RPMI8226 (cell line): ENCODE measurements at regions not wholly inside any gene's neighbourhood (a gene's known extent, or its start where the extent isn't known, plus 50 kb on each side); places are given as distances from the start of the nearest gene placed in this dataset.
"Not testable (repeated sequence)": the region's sequence is repeated elsewhere in the genome, so short reads cannot be mapped to it uniquely, and the experiment has no call there.

Experiments
- DNase-seq: peaks from one replicate; pipeline ENCODE4 v3.0.0-alpha.2; 2015

- no peak for DNase-seq
Observed at GRCh38 chr10:2918489-2918888, 148.9 kb upstream of the PFKP start.

GRCh38 chr10:2917926-2918325, 149.4 kb upstream of the PFKP start:
- no peak for DNase-seq

DNA sequence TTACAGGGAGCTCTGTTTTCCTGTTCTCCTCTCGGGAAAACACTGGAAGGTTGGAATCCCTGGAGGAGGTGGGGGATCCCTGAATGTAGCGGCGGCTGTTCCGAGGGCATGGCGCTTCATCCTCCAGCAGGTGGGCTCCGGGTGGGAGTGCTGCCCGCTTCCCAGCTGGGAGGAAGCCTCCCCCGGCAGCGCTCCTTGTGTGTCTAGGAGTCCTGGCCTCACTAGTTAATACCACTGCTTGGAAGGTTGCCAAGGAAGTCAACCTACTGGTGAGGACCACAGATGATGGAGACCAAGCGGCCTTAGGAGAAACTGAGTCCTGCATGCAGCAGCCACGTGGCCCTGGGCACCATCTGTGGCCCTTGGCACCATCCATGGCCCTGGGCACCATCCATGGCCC, 151.9 kb upstream of the PFKP start:
- no peak for DNase-seq

GRCh38 chr10:2914741-2915140, 152.6 kb upstream of the PFKP start:
- DNase-seq = no peak

- no peak for DNase-seq
Observed at GRCh38 chr10:2913474-2913873, 153.9 kb upstream of the PFKP start.

GRCh38 chr10:2910656-2911055, 156.7 kb upstream of the PFKP start:
- no peak for DNase-seq

GRCh38 chr10:2909921-2910320, 157.4 kb upstream of the PFKP start:
- no peak for DNase-seq

DNA sequence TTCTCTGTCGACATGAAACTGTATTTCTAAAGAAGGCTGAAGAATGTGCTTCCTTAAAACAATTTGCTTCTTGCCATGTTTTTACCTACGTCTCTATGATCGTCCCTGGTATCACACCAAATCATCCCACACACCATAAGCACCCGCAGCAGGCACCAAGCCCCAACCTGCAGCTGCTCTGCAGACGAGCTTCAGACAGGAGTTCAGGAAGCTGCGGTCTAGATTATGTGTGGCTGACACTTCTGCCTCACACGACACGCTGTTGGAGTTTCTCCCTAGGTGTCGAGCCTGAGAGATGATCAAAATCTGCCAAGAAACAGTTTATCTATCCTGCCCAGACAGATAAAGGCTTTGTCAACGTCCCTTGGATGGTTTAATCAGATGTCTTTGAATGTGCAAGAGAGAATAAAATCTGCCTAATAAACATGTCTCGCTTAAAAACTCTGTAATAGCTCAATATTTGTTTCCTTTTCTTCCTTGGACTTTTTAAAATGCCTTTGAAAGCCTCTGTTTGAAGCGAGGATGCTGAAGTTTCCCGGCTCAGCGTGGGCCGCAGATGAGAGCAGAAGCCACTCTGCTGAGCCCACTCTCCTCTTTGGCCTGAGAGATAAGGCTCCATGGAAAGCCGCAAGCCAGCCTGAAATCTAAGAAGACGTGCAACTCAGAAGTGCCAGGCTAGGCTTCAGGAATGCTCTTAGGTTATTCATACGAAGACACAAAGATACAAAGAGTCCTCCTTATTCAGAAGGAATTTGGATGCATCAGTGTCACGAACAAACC, 158.3 kb upstream of the PFKP start:
- peak; percentile 51 for DNase-seq

DNA sequence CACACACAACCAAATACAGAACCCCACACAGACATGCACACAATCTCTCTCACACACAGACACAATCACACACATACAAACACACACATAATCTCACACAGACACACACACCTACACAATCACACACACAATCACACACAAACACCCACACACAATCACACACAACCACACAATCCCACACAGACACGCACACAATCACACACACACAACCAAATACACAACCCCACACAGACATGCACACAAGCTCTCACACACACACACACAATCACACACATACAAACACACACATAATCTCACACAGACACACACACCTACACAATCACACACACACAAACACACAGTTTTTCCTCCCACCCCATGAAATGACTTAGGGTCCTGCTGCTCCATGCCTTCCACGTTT, 160.4 kb upstream of the PFKP start:
- DNase-seq = no peak

- DNase-seq = no peak
Observed at GRCh38 chr10:2905851-2906250, 161.5 kb upstream of the PFKP start.

DNA sequence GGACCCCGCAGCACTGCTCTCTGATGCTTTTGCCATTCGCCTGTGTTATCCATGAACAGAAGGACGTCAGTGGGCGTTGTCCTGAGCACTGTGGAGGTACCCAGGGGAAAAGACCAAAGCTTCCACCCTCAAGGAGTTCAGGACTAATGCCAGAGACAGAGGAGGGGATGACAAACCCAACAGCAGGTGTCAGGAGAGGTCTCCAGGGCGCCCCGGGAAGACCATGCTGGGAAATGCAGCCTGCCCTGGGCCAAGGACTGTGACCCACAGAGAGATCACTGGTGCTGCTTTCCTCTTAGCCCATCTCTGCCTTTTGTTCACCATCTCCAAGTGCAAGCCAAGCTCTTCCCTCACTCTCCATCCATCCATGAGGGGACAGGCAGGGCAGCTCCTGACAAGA, 166.8 kb upstream of the PFKP start:
- no peak for DNase-seq

DNA sequence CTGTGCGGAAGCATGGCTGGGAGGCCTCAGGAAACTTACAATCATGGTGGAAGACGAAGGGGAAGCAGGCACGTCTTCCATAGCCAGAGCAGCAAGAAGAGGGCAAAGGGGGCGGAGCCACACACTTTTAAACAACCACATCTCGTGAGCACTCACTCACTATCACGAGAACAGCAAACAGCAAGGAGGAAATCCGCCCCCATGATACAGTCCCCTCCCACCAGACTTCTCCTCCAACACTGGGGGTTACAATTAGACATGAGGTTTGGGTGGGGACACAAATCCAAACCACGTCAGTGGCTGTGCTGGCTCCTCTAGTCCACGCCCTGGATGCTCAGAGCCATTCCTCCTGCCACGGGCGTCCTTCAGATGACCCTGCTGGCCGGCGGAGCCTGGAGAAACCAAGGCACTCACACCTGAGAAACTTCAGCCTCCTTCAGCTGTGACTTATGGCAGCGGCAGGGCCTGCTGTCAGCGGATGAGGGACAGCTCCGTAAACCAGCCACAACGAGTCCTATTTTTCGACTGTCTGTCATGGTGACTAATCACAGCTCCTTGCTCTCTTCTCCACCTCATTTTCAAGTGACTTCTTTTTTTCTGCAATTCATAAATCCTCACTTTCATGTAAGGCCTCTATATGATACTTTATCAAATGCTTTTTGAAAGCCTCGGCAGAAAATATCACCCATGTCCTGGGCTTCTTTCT, 167.9 kb upstream of the PFKP start:
- no peak for DNase-seq

DNA sequence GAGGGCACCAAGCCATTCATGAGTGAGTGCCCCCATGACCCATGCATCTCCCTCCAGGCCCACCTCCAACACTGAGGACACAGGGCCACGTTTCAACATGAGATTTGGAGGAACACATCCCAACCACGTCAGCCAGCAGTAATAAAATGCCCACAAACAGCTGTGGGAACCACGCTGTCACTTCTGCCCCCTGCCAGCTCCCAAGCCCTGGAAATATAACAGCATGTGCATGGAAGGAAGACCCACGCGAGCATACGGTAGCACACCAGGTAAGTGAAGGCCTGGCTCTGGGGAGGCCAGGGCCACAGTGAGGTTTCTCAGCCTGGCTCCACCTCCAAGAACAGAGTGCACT, 168.9 kb upstream of the PFKP start:
- no peak for DNase-seq

GRCh38 chr10:2897619-2898508, 169.5 kb upstream of the PFKP start:
- no peak for DNase-seq

DNA sequence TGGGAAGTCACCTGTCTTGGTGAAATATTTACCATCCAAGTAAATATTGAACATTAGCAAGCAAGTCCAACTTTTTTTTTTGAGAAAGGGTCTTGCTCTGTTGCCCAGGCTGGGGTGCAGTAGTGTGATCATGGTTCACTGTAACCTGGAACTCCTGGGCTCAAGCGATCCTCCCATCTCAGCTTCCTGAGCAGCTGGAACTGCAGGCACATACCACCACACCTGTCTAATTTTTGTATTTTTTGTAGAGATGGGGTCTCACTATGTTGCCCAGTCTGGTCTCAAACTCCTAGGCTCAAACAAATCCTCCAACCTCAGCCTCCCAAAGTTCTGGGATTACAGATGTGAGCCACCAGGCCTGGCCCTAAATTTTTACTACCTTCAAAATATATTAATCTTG, 171.0 kb upstream of the PFKP start:
- DNase-seq = not testable (repeated sequence)

DNA sequence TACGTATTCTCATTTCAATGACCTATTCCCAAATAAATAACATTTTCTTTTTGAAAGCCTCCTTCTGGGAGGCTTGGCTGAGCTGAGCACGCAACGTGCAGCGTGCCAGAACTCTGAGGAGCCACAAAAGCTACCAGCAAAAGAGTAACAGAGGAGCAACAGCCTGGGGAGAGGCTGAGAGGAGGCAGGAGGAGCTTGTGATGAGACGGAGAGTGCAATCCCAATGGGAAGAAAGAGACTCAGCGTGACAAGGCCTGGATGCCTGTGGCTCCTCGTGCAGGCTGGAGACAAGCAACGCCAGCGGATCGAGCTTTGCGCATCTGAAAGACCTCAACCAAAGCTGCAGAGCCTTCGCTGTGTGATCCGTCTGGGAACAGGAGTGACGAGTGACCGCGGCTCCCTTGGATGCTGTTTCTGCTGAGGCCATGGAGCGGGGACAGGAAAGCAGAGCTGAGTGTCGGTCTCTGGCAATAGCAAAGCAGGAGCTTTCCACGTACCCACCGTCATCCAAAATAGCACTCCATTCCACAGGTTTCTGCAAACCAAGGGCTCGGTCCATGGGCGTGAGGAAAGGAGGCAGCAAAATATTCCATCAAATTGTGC, 171.7 kb upstream of the PFKP start:
- DNase-seq = no peak

DNA sequence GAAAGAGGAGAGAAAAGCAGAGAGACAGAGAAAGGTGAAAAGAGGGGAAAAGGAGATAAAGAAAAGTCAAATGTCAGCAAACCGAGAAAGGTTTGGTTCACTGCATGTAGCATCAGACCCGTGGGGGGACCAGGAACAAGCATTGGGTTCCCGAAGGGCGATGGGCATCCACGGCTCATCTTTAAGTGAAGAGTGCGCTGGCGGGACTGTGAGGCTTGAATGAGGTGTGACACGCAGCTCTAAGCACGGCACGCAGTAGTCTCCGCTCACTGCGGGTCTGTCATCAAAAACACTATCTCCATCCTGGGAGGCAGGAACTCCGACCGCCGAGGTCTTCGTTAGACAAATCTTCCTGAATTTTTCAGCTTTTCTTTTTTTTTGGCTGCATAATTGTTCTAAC, 173.4 kb upstream of the PFKP start:
- no peak for DNase-seq

DNA sequence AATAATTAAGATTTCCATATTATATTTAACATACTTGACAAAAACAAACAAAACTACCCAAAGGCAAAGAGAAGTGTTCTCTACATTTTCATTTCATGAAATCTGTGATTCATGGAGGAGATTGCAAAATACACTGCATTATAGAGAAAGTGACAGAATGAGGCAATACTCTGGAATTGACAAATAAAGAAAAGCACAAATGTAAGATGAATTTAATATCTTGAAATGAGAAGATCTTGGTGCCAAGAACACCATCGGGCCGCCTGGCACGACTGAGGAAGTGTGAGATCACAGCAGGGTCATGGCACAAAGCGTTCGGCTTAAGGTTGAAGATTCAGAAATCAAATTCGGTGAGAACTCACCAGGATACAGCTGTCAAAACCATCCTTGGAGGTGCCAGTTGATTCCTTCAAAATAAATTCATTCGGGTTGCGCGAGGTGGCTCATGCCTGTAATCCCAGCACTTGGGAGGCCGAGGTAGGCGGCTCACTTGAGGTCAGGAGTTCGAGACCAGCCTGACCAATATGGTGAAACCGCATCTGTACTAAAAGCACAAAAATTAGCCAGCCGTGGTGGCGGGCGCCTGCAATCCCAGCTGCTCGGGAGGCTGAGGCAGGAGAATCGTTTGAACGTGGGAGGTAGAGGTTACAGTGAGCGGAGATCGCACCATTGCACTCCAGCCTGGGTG, 174.0 kb upstream of the PFKP start:
- no peak for DNase-seq

DNA sequence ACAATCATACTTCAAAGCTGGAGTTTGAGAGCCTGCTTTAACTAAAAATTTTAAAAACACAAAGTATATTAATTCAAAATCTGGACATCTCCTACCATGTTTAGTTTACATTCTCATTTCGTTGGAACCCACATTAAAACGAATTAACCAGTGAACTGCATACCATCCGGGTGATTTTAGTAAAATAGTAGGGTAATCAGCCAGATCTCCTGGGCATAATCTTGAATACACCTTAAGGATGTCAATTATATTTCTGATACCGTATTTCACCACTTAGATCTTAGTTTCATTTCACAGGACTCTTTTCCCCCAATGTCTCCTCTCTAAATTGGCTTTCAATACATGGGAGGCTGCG, 175.6 kb upstream of the PFKP start:
- DNase-seq = no peak

DNA sequence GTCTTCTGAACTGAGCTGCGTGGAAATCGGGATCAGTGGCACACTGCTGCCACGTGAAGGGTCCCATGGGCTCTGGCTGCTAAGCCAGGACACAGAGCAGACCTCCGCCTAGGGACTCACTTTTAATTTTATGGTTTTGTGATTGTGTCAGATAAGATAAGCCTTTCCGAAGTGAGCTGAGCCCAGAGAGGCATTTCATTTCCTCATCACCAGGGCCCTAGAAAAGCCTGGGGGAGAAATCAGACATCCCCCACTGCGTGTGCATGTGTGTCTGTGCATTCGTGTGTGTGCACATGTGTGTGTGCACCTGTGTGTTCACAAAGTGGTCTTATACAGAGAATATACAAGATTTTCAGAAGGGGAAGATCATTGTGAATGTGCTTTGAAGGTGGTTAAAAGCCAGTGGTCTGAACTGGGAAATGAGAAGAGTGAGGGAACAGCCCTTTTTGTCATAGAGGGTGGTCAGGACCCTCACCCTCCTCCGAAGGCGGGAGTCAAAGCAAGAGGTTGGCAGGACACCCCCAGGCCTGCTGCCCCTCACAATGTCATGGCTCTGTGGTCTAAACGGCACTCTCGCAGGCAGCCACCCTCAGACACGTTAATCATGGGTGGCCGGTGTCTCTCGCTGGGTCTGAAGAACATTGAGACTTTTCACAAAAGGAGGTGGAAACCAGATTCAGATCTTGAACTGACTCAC, 176.1 kb upstream of the PFKP start:
- no peak for DNase-seq

DNA sequence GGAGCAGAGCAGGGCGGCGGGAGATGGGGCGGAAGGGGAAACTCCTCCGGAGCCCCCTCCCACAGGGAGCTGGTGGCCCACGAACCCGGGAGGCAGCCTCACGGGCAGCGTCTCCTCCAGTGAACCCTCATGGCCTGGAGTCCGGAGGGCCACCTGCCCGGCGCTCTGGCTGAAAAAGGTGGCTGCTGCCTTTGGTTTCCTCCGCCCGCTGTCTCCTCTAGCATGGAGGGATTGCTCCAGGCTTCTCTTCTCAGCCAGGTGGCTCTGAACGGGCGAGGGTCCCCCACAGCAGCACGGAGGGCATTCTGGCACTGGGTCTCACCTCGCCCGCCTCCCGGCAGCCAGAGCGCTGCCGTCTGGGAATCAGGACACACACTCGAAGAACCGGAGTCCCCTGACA, 177.3 kb upstream of the PFKP start:
- DNase-seq = no peak

- no peak for DNase-seq
Observed at GRCh38 chr10:2888403-2889004, 178.8 kb upstream of the PFKP start.
